H1 (cell line): ENCODE measurements at regions not wholly inside any gene's neighbourhood (a gene's known extent, or its start where the extent isn't known, plus 50 kb on each side); places are given as distances from the start of the nearest gene placed in this dataset.

Experiments used
- CTCF ChIA-PET: fragments of 300-600 bp; sonication (Branson Sonifier 250); formaldehyde crosslinking; loops from one replicate; lab custom pipeline; 2021; ENCODE audit not compliant: partially characterized antibody; lab: Charles Lee
- POLR2A ChIA-PET: fragments of 300-600 bp; sonication (Branson Sonifier 250); formaldehyde crosslinking; loops from one replicate; lab custom pipeline; 2021; ENCODE audit warnings: inconsistent platforms; ENCODE audit not compliant: partially characterized antibody; lab: Charles Lee
- DNase-seq, 2 experiments: peaks; one replicate each; pipeline versions ENCODE4 v3.0.0 to v3.0.0-alpha.2; 2010 to 2022; ENCODE audit warnings: low spot score in 2 of 2, low read depth in 1 of 2, mixed read lengths in 1 of 2
- FAIRE-seq: peaks from 2 replicates; lab custom pipeline; 2011; peaks lifted over from hg19 to GRCh38; lab: Jason Lieb, UNC
- H2AFZ ChIP-seq: 2 replicates; pipeline ENCODE4 v1.8.1; 2012; ENCODE audit warnings: low read length, inconsistent platforms
- H2AK5ac ChIP-seq: 2 replicates; pipeline ENCODE4 v1.6.1; 2013; ENCODE audit warnings: low read depth, low read length
- H2BK120ac ChIP-seq: replicated peaks from 2 replicates; pipeline ENCODE3; 2013; ENCODE audit warnings: low read depth, low read length, inconsistent platforms
- H2BK12ac ChIP-seq: 2 replicates; pipeline ENCODE4 v1.6.1; 2013; ENCODE audit warnings: low read depth, low read length
- H2BK15ac ChIP-seq: 2 replicates; pipeline ENCODE4 v1.6.1; 2013; ENCODE audit warnings: low read length
- H2BK20ac ChIP-seq: 2 replicates; pipeline ENCODE4 v1.6.1; 2013; ENCODE audit warnings: low read length
- H2BK5ac ChIP-seq: 2 replicates; pipeline ENCODE4 v1.6.1; 2013; ENCODE audit warnings: low read depth, low read length
- H3K14ac ChIP-seq: 2 replicates; pipeline ENCODE4 v1.6.1; 2013; ENCODE audit warnings: inconsistent platforms; ENCODE audit not compliant: insufficient read length
- H3K18ac ChIP-seq: 2 replicates; pipeline ENCODE4 v1.6.1; 2013; ENCODE audit warnings: low read length; ENCODE audit errors: extremely low read depth
- H3K23ac ChIP-seq: 2 replicates; pipeline ENCODE4 v1.6.1; 2013; ENCODE audit warnings: inconsistent platforms; ENCODE audit not compliant: insufficient read length
- H3K23me2 ChIP-seq: 2 replicates; pipeline ENCODE4 v1.6.1; 2013; ENCODE audit warnings: low read depth, low read length
- H3K27ac ChIP-seq: 2 replicates; pipeline ENCODE4 v1.6.1; 2011; ENCODE audit warnings: low read depth, low read length, inconsistent platforms
- H3K27me3 ChIP-seq, 4 experiments: replicated peaks in 1 of 4; 1 replicate in 1 of 4; 2 replicates in 3 of 4; pipeline versions ENCODE4 v1.6.1 to v1.8.1; 2011 to 2013; ENCODE audit warnings: low read length in 3 of 4, mild to moderate bottlenecking in 3 of 4, inconsistent platforms in 2 of 4, mixed read lengths in 2 of 4, moderate library complexity in 1 of 4; ENCODE audit not compliant: control insufficient read depth in 3 of 4, insufficient read depth in 3 of 4; ENCODE audit errors: extremely low read depth in 1 of 4
- H3K36me3 ChIP-seq, 4 experiments: 2 replicates each; pipeline versions ENCODE4 v1.6.1 to v1.8.1; 2011 to 2013; ENCODE audit warnings: mild to moderate bottlenecking in 4 of 4, low read length in 3 of 4, moderate library complexity in 2 of 4, control low read depth in 1 of 4, inconsistent platforms in 1 of 4; ENCODE audit not compliant: insufficient read depth in 4 of 4, control insufficient read depth in 2 of 4
- H3K4ac ChIP-seq: replicated peaks from 2 replicates; pipeline ENCODE3; 2013; ENCODE audit warnings: low read length, low read depth, mixed read lengths, inconsistent platforms; ENCODE audit not compliant: insufficient read length
- H3K4me1 ChIP-seq, 4 experiments: replicated peaks in 1 of 4; 1 replicate in 1 of 4; 2 replicates in 3 of 4; pipeline versions ENCODE4 v1.6.1 to v1.8.1; 2011 to 2013; ENCODE audit warnings: low read length in 3 of 4, inconsistent platforms in 2 of 4, mixed read lengths in 1 of 4; ENCODE audit not compliant: insufficient read depth in 4 of 4, control insufficient read depth in 3 of 4
- H3K4me2 ChIP-seq, 2 experiments: 2 replicates each; pipeline versions ENCODE4 v1.6.1 to v1.8.1; 2011 to 2013; ENCODE audit warnings: low read depth in 2 of 2, low read length in 2 of 2, control low read depth in 1 of 2, inconsistent platforms in 1 of 2, mild to moderate bottlenecking in 1 of 2; ENCODE audit not compliant: insufficient read depth in 1 of 2
- H3K4me3 ChIP-seq, 4 experiments: fragments of 200-600, 300-600 bp in 1 of 4; sonication (generic), shearing (Covaris generic), sonication (Bioruptor Twin) in 1 of 4; 2 replicates each; pipeline versions ENCODE4 v1.5.1 to v1.8.1; 2011 to 2016; ENCODE audit warnings: low read length in 4 of 4, low read depth in 3 of 4, control low read depth in 2 of 4, inconsistent platforms in 2 of 4, mild to moderate bottlenecking in 2 of 4, mixed read lengths in 1 of 4, moderate library complexity in 1 of 4; ENCODE audit not compliant: insufficient read depth in 2 of 4; ENCODE audit errors: extremely low read depth in 1 of 4
- H3K56ac ChIP-seq: replicated peaks from 2 replicates; pipeline ENCODE3; 2013; ENCODE audit warnings: low read depth, mild to moderate bottlenecking, mixed read lengths, low read length, inconsistent platforms; ENCODE audit not compliant: insufficient read length
- H3K79me1 ChIP-seq: 2 replicates; pipeline ENCODE4 v1.6.1; 2013; ENCODE audit warnings: low read depth, low read length, control low read depth
- H3K79me2 ChIP-seq, 2 experiments: 2 replicates each; pipeline versions ENCODE4 v1.6.1 to v1.8.1; 2012 to 2013; ENCODE audit warnings: low read length in 2 of 2, mild to moderate bottlenecking in 2 of 2, inconsistent platforms in 1 of 2; ENCODE audit not compliant: insufficient read depth in 2 of 2, control insufficient read depth in 1 of 2
- H3K9ac ChIP-seq, 4 experiments: replicated peaks in 1 of 4; 1 replicate in 1 of 4; 2 replicates in 3 of 4; pipeline versions ENCODE4 v1.6.1 to v1.8.1; 2011 to 2013; ENCODE audit warnings: low read depth in 3 of 4, low read length in 3 of 4, control low read depth in 2 of 4, mild to moderate bottlenecking in 2 of 4, moderate library complexity in 2 of 4, inconsistent platforms in 1 of 4; ENCODE audit errors: extremely low read depth in 1 of 4
- H3K9me3 ChIP-seq, 2 experiments: 2 replicates each; pipeline versions ENCODE4 v1.6.1 to v1.8.1; 2012 to 2013; ENCODE audit warnings: mild to moderate bottlenecking in 2 of 2, moderate library complexity in 2 of 2, control low read depth in 1 of 2, inconsistent platforms in 1 of 2, low read depth in 1 of 2, low read length in 1 of 2, mixed read lengths in 1 of 2; ENCODE audit not compliant: insufficient read depth in 2 of 2
- H4K20me1 ChIP-seq, 2 experiments: replicated peaks in 1 of 2; 2 replicates each; pipeline versions ENCODE3 to v1.8.1; 2011 to 2013; ENCODE audit warnings: inconsistent platforms in 2 of 2, low read length in 2 of 2, mild to moderate bottlenecking in 1 of 2; ENCODE audit not compliant: insufficient read depth in 2 of 2, control insufficient read depth in 1 of 2
- H4K5ac ChIP-seq: 2 replicates; pipeline ENCODE4 v1.6.1; 2013; ENCODE audit warnings: low read length, low read depth, mixed read lengths, inconsistent platforms; ENCODE audit not compliant: insufficient read length
- H4K8ac ChIP-seq: 2 replicates; pipeline ENCODE4 v1.8.0; 2013; ENCODE audit warnings: mild to moderate bottlenecking, moderate library complexity, low read length, inconsistent platforms; ENCODE audit not compliant: insufficient read depth; ENCODE audit errors: extremely low read depth
- H4K91ac ChIP-seq: replicated peaks from 2 replicates; pipeline ENCODE3; 2013; ENCODE audit warnings: low read length, mixed read lengths, inconsistent platforms; ENCODE audit not compliant: insufficient read length
- CREB1 ChIP-seq: IDR thresholded peaks from 2 replicates; pipeline ENCODE4 v1.6.1; 2012; ENCODE audit warnings: inconsistent platforms
- CTCF ChIP-seq, 3 experiments: IDR thresholded peaks; 1 replicate in 2 of 3; 2 replicates in 1 of 3; pipeline versions ENCODE4 v1.5.1 to v1.6.1; 2011; ENCODE audit warnings: low read length in 3 of 3, mild to moderate bottlenecking in 3 of 3, inconsistent platforms in 2 of 3, low read depth in 1 of 3, moderate library complexity in 1 of 3; ENCODE audit not compliant: insufficient read depth in 1 of 3; ENCODE audit errors: control extremely low read depth in 1 of 3
- MAFK ChIP-seq: IDR thresholded peaks from 2 replicates; pipeline ENCODE4 v1.6.1; 2012; ENCODE audit warnings: low read depth, mild to moderate bottlenecking, improper control_type of control experiment, low read length
- RAD21 ChIP-seq, 2 experiments: IDR thresholded peaks in 1 of 2; conservative IDR thresholded peaks in 1 of 2; 2 replicates each; pipeline ENCODE4 v1.6.1; 2011; ENCODE audit warnings: low read depth in 2 of 2, low read length in 2 of 2, improper control_type of control experiment in 1 of 2, inconsistent platforms in 1 of 2, mild to moderate bottlenecking in 1 of 2, moderate library complexity in 1 of 2
- TCF12 ChIP-seq: IDR thresholded peaks from 2 replicates; pipeline ENCODE4 v1.6.1; 2011; ENCODE audit warnings: low read depth, mild to moderate bottlenecking, low read length
- USF2 ChIP-seq: IDR thresholded peaks from 2 replicates; pipeline ENCODE4 v1.6.1; 2011; ENCODE audit warnings: low read length, improper control_type of control experiment

GRCh38 chr11:30735946-30736345 lies 149.8 kb upstream of the MPPED2 start:
- Histone ChIP-seq H3K9ac (no peak overlapping the region), H4K91ac (no peak overlapping the region), H3K23me2 (no peaks in the 10 kb centered on the region), H3K4me1 (no peaks in the 10 kb centered on the region), H3K18ac (no peak overlapping the region), H2AFZ (no peak overlapping the region), H2BK20ac (no peak overlapping the region), H3K27me3 (no peaks in the 10 kb centered on the region), H2BK5ac (no peak overlapping the region), H4K8ac (no peak overlapping the region), H3K56ac (no peak overlapping the region), H3K9me3 (no peaks in the 10 kb centered on the region), H3K4me3 (no peak overlapping the region), H3K36me3 (no peaks in the 10 kb centered on the region), H3K79me1 (no peaks in the 10 kb centered on the region), H2AK5ac (no peak overlapping the region), H2BK12ac (no peak overlapping the region), H3K23ac (no peak overlapping the region), H2BK15ac (no peak overlapping the region), H3K79me2 (no peaks in the 10 kb centered on the region), H4K5ac (no peak overlapping the region), H3K4me2 (no peak overlapping the region), H3K27ac (no peak overlapping the region), H2BK120ac (no peak overlapping the region), H3K4ac (no peak overlapping the region), H3K14ac (no peak overlapping the region), H4K20me1 (no peaks in the 10 kb centered on the region)
- TF ChIP-seq USF2 (no peak), CREB1 (no peak), CTCF (IDR thresholded peaks at IDR 0.05; ENCODE audit: control extremely low read depth in 1 of 3, insufficient read depth in 1 of 3, low read depth in 1 of 3, low read length in 3 of 3) (peak in 2 of 3 experiments; percentile 34 to 49; a peak in 3 of 4 replicates), RAD21 (IDR thresholded peaks at IDR 0.05 in 1 of 2, conservative IDR thresholded peaks at IDR 0.05 in 1 of 2; ENCODE audit: low read depth in 2 of 2, low read length in 2 of 2) (peak; percentile 69 to 79), MAFK (no peak), TCF12 (no peak)
- ChIA-PET POLR2A (no interaction called here), CTCF (interaction anchor here (0.6 to 2.2 kb wide), 5 partner anchors 9 to 933 kb away, joined by 3 to 11 read pairs (median 5); no protein-coding TSS in a partner anchor)
- no peak for DNase-seq
- no peak for FAIRE-seq
